AG04449 (cell line): ENCODE measurements at regions not wholly inside any gene's neighbourhood (a gene's known extent, or its start where the extent isn't known, plus 50 kb on each side); places are given as distances from the start of the nearest gene placed in this dataset.

Experiments used
- CTCF ChIA-PET: fragments of 350-600 bp; formaldehyde crosslinking; extraction: SDS; loops from one replicate; lab custom pipeline; 2021; ENCODE audit warnings: antibody characterized with exemption; lab: Yijun Ruan, JAX
- POLR2A ChIA-PET: fragments of 400-600, 350-600 bp; formaldehyde crosslinking; extraction: SDS; loops from one replicate; lab custom pipeline; 2020; ENCODE audit warnings: antibody characterized with exemption, inconsistent platforms; lab: Yijun Ruan, JAX
- DNase-seq: peaks from one replicate; pipeline ENCODE4 v3.0.0-alpha.2; 2010; ENCODE audit warnings: low read depth, low spot score
- H3K4me3 ChIP-seq: 2 replicates; pipeline ENCODE4 v1.5.1; 2011; ENCODE audit warnings: low read depth, mild to moderate bottlenecking, control low read depth, low read length
- CTCF ChIP-seq: IDR thresholded peaks from one replicate; pipeline ENCODE4 v1.5.1; 2011; ENCODE audit warnings: mild to moderate bottlenecking, moderate library complexity, low read length, control low read depth, inconsistent platforms; ENCODE audit not compliant: insufficient read depth; ENCODE audit errors: missing control alignments

GRCh38 chr5:8471581-8471980 is 602.6 kb downstream of the MTRR start:
- CTCF ChIA-PET = no interaction called here
- TF ChIP-seq CTCF = no peak
- no peak for DNase-seq
- H3K4me3 ChIP-seq = no peak overlapping the region
- POLR2A ChIA-PET = no interaction called here

GRCh38 chr5:8473016-8473415 is 604.1 kb downstream of the MTRR start:
- TF ChIP-seq CTCF = no peak
- DNase-seq = no peak
- H3K4me3 ChIP-seq = no peak overlapping the region
- ChIA-PET CTCF (no interaction called here), POLR2A (no interaction called here)

GRCh38 chr5:8473827-8474568 is 605.0 kb downstream of the MTRR start:
- ChIA-PET CTCF (interaction anchor here (1.0 kb wide), 1 partner anchor 9 kb away, joined by 5 read pairs; no protein-coding TSS in a partner anchor), POLR2A (no interaction called here)
- H3K4me3 ChIP-seq = no peak overlapping the region
- TF ChIP-seq CTCF = no peak
- DNase-seq = no peak

GRCh38 chr5:8474569-8474930 is 605.6 kb downstream of the MTRR start:
- ChIA-PET CTCF (interaction anchor here (1.0 kb wide), 1 partner anchor 9 kb away, joined by 5 read pairs; no protein-coding TSS in a partner anchor), POLR2A (no interaction called here)
- no peak overlapping the region for H3K4me3 ChIP-seq
- no peak for TF ChIP-seq CTCF
- DNase-seq = no peak

- ChIA-PET CTCF (no interaction called here), POLR2A (no interaction called here)
- H3K4me3 ChIP-seq = no peak overlapping the region
- TF ChIP-seq CTCF = no peak
- DNase-seq = no peak
Measured at GRCh38 chr5:8478326-8478725, 609.4 kb downstream of the MTRR start.

- H3K4me3 ChIP-seq = no peak overlapping the region
- TF ChIP-seq CTCF = no peak
- CTCF ChIA-PET = no interaction called here
- no peak for DNase-seq
- POLR2A ChIA-PET = no interaction called here
Measured at GRCh38 chr5:8481007-8481406, 612.1 kb downstream of the MTRR start.
